Upper lobe of right lung (tissue), 1 donor: ENCODE measurements at regions not wholly inside any gene's neighbourhood (a gene's known extent, or its start where the extent isn't known, plus 50 kb on each side); places are given as distances from the start of the nearest gene placed in this dataset.

Experiments
- ATAC-seq: fragments of 200-7000 bp; cut with Tn5 transposase; one replicate; pipeline ENCODE4 v1.9.1; 2020; ENCODE audit warnings: mild to moderate bottlenecking, moderate library complexity
- DNase-seq: peaks from one replicate; pipeline ENCODE4 v3.0.0-alpha.2; 2020
- H3K27ac ChIP-seq: fragments of 200-600 bp; one replicate; pipeline ENCODE4 v1.8.0; 2022
- H3K27me3 ChIP-seq: fragments of 200-600 bp; one replicate; pipeline ENCODE4 v1.8.0; 2022; ENCODE audit warnings: mild to moderate bottlenecking
- H3K36me3 ChIP-seq: fragments of 200-600 bp; one replicate; pipeline ENCODE4 v1.8.0; 2022
- H3K4me1 ChIP-seq: fragments of 200-600 bp; one replicate; pipeline ENCODE4 v1.8.0; 2022
- H3K4me3 ChIP-seq: fragments of 200-600 bp; one replicate; pipeline ENCODE4 v1.8.0; 2022; ENCODE audit warnings: mild to moderate bottlenecking
- H3K9me3 ChIP-seq: fragments of 200-600 bp; one replicate; pipeline ENCODE4 v1.8.0; 2022
- intact Hi-C: fragments of 100-400 bp; cut with DNase I; formaldehyde crosslinking; loops from one replicate; pipeline ENCODE4 v1.11.0; 2022
- TF ChIP-seq, protein P1 (sequence below): fragments of 200-600 bp; IDR thresholded peaks from one replicate; pipeline ENCODE4 v1.8.0; 2022; ENCODE audit warnings: antibody characterized with exemption
- donor health status: DM: no; HTN: yes; CAD: no; lungs with severe emphysema.

GRCh38 chr6:66638099-66638498 lies 931.1 kb upstream of the EYS start:
- intact Hi-C loops: no loop called here
- H3K36me3 ChIP-seq: no peaks in the 10 kb centered on the region
- DNase-seq (no peak), ATAC-seq (no peak)
- no peak overlapping the region for H3K27ac ChIP-seq
- TF ChIP-seq, protein P1, sequence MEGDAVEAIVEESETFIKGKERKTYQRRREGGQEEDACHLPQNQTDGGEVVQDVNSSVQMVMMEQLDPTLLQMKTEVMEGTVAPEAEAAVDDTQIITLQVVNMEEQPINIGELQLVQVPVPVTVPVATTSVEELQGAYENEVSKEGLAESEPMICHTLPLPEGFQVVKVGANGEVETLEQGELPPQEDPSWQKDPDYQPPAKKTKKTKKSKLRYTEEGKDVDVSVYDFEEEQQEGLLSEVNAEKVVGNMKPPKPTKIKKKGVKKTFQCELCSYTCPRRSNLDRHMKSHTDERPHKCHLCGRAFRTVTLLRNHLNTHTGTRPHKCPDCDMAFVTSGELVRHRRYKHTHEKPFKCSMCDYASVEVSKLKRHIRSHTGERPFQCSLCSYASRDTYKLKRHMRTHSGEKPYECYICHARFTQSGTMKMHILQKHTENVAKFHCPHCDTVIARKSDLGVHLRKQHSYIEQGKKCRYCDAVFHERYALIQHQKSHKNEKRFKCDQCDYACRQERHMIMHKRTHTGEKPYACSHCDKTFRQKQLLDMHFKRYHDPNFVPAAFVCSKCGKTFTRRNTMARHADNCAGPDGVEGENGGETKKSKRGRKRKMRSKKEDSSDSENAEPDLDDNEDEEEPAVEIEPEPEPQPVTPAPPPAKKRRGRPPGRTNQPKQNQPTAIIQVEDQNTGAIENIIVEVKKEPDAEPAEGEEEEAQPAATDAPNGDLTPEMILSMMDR: no peak
- H3K4me1 ChIP-seq: no peaks in the 10 kb centered on the region
- H3K4me3 ChIP-seq: no peak overlapping the region
- no peaks in the 10 kb centered on the region for H3K9me3 ChIP-seq
- no peaks in the 10 kb centered on the region for H3K27me3 ChIP-seq

GRCh38 chr6:66628917-66629316 lies 921.9 kb upstream of the EYS start:
- H3K27ac ChIP-seq: no peak overlapping the region
- TF ChIP-seq, protein P1: no peak
- H3K36me3 ChIP-seq: no peaks in the 10 kb centered on the region
- intact Hi-C loops: no loop called here
- no peak for ATAC-seq
- H3K9me3 ChIP-seq: no peaks in the 10 kb centered on the region
- H3K27me3 ChIP-seq: no peaks in the 10 kb centered on the region
- H3K4me1 ChIP-seq: no peaks in the 10 kb centered on the region
- no peak overlapping the region for H3K4me3 ChIP-seq
- DNase-seq: no peak

DNA sequence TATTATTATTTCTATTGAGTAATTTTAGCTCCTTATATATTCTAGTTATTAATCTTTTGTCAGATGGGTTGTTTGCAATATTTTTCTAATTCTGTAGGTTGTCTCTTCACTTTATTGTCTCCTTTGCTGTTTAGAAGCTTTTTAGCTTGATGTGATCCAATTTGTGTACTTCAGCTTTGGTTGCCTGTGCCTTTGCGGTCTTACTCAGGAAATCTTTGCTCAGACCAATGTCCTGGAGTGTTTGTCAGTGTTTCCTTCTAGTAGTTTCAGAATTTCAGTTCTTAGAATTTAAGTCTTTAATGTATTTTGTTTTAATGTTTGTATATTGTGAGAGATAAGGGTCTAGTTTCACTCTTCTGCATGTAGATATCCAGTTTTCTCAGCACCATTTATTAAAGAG lies 916.0 kb upstream of the EYS start:
- Histone ChIP-seq H3K4me3 (no peak overlapping the region), H3K9me3 (no peaks in the 10 kb centered on the region), H3K36me3 (no peaks in the 10 kb centered on the region), H3K27ac (no peak overlapping the region), H3K27me3 (no peaks in the 10 kb centered on the region), H3K4me1 (no peaks in the 10 kb centered on the region)
- intact Hi-C loops: no loop called here
- DNase-seq (no peak), ATAC-seq (no peak)
- TF ChIP-seq, protein P1: no peak

DNA sequence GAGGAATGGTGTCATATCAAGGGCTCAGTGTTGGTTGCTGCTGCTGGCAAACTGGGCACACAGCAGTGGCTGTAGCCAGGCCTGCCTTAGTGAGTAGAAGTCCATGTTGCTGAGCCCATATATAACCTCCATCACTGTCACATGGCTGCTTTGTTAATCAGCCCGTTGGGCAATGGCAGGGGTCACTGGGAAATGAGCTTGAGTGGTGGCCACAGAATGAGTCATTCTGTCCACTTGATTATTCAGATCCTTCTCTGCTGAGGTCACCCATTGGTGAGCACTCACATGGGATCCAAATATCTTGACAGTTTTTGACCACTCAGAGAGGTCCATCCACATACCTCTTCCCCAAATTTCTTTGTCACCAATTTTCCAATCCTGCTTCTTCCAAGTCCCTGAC lies 898.9 kb upstream of the EYS start:
- no peaks in the 10 kb centered on the region for H3K4me1 ChIP-seq
- H3K27me3 ChIP-seq: no peaks in the 10 kb centered on the region
- TF ChIP-seq, protein P1: no peak
- ATAC-seq: no peak
- no peak for DNase-seq
- no peak overlapping the region for H3K27ac ChIP-seq
- no peak overlapping the region for H3K4me3 ChIP-seq
- intact Hi-C loops: no loop called here
- no peaks in the 10 kb centered on the region for H3K36me3 ChIP-seq
- no peaks in the 10 kb centered on the region for H3K9me3 ChIP-seq

GRCh38 chr6:66605011-66605410 lies 898.0 kb upstream of the EYS start:
- no peak for DNase-seq
- Histone ChIP-seq H3K9me3 (no peaks in the 10 kb centered on the region), H3K27me3 (no peaks in the 10 kb centered on the region), H3K36me3 (no peaks in the 10 kb centered on the region), H3K4me1 (no peaks in the 10 kb centered on the region), H3K4me3 (no peak overlapping the region), H3K27ac (no peak overlapping the region)
- no peak for ATAC-seq
- intact Hi-C loops: no loop called here
- TF ChIP-seq, protein P1: no peak

DNA sequence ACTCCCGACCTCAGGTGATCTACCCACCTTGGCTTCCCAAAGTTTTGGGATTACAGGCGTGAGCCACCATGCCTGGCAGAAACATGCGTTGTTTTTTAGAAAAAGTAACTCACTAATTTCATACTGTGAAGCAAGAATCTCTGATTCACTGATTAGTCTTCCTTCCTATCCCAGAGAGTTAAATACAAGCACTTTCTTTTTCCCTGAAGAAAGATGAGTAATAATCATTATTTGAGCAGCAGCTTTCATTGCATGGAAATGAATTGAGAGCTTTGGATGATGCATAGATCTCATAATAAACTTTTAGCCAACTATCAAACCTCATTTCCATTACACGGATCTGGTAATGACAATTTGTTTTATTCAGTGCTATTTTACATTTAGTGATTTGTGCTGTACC lies 892.5 kb upstream of the EYS start:
- no peaks in the 10 kb centered on the region for H3K4me1 ChIP-seq
- DNase-seq (no peak), ATAC-seq (no peak)
- TF ChIP-seq, protein P1: no peak
- intact Hi-C loops: no loop called here
- H3K27ac ChIP-seq: no peak overlapping the region
- H3K9me3 ChIP-seq: no peaks in the 10 kb centered on the region
- H3K27me3 ChIP-seq: no peaks in the 10 kb centered on the region
- H3K4me3 ChIP-seq: no peak overlapping the region
- no peaks in the 10 kb centered on the region for H3K36me3 ChIP-seq
